ENCODE measurements at regions not wholly inside any gene's neighbourhood (a gene's known extent, or its start where the extent isn't known, plus 50 kb on each side); places are given as distances from the start of the nearest gene placed in this dataset.

DNA sequence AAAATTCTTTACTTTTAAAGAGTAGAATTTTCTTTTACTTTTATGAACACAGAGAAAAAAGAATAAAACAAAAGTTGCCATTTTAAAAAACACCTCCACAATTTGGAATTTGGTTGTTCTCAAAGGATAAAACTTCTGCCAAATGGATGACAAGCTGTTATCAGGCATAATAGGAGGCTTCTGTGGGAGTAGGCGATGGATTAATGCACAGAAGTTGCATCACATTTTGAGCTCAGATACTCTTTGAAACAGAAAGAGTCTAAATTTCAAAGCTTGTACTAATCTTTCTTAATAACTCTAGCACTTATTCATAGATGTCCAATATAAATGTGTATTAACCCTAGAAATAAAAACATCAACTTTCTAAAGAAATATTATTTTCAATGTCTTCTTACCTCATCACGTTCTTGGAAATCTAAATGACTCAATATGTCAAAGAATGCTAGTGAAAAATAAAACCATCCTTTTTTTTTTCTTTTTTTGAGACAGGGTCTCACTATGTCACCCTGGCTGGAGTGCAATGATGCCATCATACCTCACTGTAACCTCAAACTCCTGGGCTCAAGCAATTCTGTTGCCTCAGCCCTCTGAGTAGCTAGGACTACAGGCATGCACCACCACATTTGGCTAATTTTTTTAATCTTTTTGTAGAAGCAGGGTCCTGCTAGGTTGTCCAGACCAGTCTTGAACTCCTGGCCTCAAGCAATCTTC, 112.8 kb upstream of the USP25 start:
- TF ChIP-seq NFYB (CRISPR knock-in tag; IDR thresholded peaks at IDR 0.05), result no peak
- no peak for TF ChIP-seq ESRRA (CRISPR knock-in tag; IDR thresholded peaks at IDR 0.05; ENCODE audit: low read depth)
- TF ChIP-seq, protein P1, sequence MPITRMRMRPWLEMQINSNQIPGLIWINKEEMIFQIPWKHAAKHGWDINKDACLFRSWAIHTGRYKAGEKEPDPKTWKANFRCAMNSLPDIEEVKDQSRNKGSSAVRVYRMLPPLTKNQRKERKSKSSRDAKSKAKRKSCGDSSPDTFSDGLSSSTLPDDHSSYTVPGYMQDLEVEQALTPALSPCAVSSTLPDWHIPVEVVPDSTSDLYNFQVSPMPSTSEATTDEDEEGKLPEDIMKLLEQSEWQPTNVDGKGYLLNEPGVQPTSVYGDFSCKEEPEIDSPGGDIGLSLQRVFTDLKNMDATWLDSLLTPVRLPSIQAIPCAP (CRISPR knock-in tag; IDR thresholded peaks at IDR 0.05; ENCODE audit: low read depth), result no peak
- TF ChIP-seq MAFK (conservative IDR thresholded peaks at IDR 0.05 in 1 of 2, IDR thresholded peaks at IDR 0.05 in 1 of 2; ENCODE audit: low read length in 2 of 2), result no peak
- TF ChIP-seq ZNF766 (CRISPR knock-in tag; IDR thresholded peaks at IDR 0.05; ENCODE audit: borderline replicate concordance), result no peak
- no peak for TF ChIP-seq SNAI1 (CRISPR knock-in tag; IDR thresholded peaks at IDR 0.05; ENCODE audit: borderline replicate concordance)
- TF ChIP-seq POLR2AphosphoS2 (IDR thresholded peaks at IDR 0.05; ENCODE audit: low read depth, low read length), result no peak
- TF ChIP-seq ZNF230 (CRISPR knock-in tag; IDR thresholded peaks at IDR 0.05), result no peak
- TF ChIP-seq SOX6 (IDR thresholded peaks at IDR 0.05), result no peak
- TF ChIP-seq SOX6 (CRISPR knock-in tag; IDR thresholded peaks at IDR 0.05), result no peak
- TF ChIP-seq ZNF274 (CRISPR knock-in tag; IDR thresholded peaks at IDR 0.05), result no peak
- TF ChIP-seq, protein P2, sequence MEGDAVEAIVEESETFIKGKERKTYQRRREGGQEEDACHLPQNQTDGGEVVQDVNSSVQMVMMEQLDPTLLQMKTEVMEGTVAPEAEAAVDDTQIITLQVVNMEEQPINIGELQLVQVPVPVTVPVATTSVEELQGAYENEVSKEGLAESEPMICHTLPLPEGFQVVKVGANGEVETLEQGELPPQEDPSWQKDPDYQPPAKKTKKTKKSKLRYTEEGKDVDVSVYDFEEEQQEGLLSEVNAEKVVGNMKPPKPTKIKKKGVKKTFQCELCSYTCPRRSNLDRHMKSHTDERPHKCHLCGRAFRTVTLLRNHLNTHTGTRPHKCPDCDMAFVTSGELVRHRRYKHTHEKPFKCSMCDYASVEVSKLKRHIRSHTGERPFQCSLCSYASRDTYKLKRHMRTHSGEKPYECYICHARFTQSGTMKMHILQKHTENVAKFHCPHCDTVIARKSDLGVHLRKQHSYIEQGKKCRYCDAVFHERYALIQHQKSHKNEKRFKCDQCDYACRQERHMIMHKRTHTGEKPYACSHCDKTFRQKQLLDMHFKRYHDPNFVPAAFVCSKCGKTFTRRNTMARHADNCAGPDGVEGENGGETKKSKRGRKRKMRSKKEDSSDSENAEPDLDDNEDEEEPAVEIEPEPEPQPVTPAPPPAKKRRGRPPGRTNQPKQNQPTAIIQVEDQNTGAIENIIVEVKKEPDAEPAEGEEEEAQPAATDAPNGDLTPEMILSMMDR (CRISPR knock-in tag; IDR thresholded peaks at IDR 0.05), result no peak
- TF ChIP-seq EP300 (IDR thresholded peaks at IDR 0.05; ENCODE audit: low read depth in 2 of 2, low read length in 2 of 2), result no peak
- no peak for TF ChIP-seq EP300 (CRISPR knock-in tag; IDR thresholded peaks at IDR 0.05; ENCODE audit: borderline replicate concordance)
